ENCODE measurements at regions not wholly inside any gene's neighbourhood (a gene's known extent, or its start where the extent isn't known, plus 50 kb on each side); places are given as distances from the start of the nearest gene placed in this dataset.
"Not testable (repeated sequence)": the region's sequence is repeated elsewhere in the genome, so short reads cannot be mapped to it uniquely, and the experiment has no call there.

GRCh38 chr5:53792338-53792737 is 231.9 kb downstream of the NDUFS4 start:
- H3K4me1 Mint-ChIP-seq (ENCODE audit: low read depth) = no peaks in the 10 kb centered on the region
- CTCF ChIA-PET = no interaction called here
- no peak overlapping the region for H3K4me3 Mint-ChIP-seq
- intact Hi-C loops (cut with micrococcal nuclease) = no loop called here
- peaks cover 8% of the 10 kb centered on the region for H3K9me3 Mint-ChIP-seq
- H3K36me3 Mint-ChIP-seq (ENCODE audit: low read depth) = no peaks in the 10 kb centered on the region
- peaks cover 4% of the 10 kb centered on the region for H3K27me3 Mint-ChIP-seq (ENCODE audit: low read depth)
- no peak overlapping the region for H3K27ac Mint-ChIP-seq
- no peak for DNase-seq

DNA sequence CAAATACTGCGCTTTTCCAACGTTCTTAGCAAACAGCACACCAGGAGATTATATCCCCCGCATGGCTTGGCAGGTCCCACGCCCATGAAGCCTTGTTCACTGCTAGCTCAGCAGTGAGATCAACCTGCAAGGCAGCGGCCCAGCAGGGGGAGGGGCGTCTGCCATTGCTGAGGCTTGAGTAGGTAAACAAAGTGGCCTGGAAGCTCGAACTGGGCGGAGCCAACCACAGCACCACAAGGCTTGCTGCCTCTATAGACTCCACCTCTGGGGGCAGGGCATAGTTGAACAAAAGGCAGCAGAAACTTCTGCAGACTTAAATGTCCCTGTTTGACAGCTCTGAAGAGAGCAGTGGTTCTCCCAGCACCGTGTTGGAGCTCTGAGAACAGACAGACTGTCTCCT is 239.2 kb downstream of the NDUFS4 start:
- H3K9me3 Mint-ChIP-seq; H3K4me3 Mint-ChIP-seq; CTCF ChIA-PET; H3K4me1 Mint-ChIP-seq (ENCODE audit: low read depth); H3K27ac Mint-ChIP-seq; DNase-seq; H3K27me3 Mint-ChIP-seq (ENCODE audit: low read depth); H3K36me3 Mint-ChIP-seq (ENCODE audit: low read depth): not testable (repeated sequence)
- intact Hi-C loops (cut with micrococcal nuclease) = loop anchor here (2.0 kb wide), 1 partner anchor 39 kb away; no protein-coding TSS in a partner anchor

DNA sequence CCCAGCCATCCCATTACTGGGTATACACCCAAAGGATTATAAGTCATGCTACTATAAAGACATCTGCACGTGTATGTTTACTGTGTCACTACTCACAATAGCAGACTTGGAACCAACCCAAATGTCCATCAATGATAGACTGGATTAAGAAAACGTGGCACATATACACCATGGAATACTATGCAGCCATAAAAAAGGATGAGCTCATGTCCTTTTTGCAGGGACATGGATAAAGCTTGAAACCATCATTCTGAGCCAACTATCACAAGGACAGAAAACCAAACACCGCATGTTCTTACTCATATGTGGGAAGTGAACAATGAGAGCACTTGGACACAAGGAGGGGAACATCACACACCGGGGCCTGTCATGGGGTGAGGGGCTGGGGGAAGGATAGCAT is 248.0 kb downstream of the NDUFS4 start:
- H3K9me3 Mint-ChIP-seq; H3K27ac Mint-ChIP-seq; H3K4me1 Mint-ChIP-seq (ENCODE audit: low read depth); H3K36me3 Mint-ChIP-seq (ENCODE audit: low read depth); intact Hi-C loops (cut with micrococcal nuclease); H3K27me3 Mint-ChIP-seq (ENCODE audit: low read depth); H3K4me3 Mint-ChIP-seq; CTCF ChIA-PET; DNase-seq: not testable (repeated sequence)

DNA sequence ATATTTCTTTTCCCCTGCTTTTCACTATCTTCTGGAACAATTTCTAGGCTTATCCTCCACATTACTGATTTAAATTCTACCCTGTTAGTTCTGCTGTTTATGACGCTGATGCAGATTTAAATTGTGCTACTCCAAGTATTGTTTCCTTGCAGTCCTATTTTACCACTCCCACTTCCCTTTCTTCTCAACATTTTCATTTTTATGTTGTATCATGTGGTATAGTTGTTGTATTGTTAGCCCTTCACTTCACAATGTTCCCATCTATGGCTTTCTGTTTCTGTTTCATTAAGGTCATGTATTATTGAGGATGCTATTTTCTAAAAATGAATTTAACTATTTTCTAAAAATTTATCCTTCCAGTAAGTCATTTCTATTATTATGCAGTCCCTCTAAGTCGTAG is 254.4 kb downstream of the NDUFS4 start:
- Mint-ChIP-seq H3K4me3 (no peak overlapping the region), H3K27ac (no peak overlapping the region), H3K9me3 (no peaks in the 10 kb centered on the region), H3K36me3 (ENCODE audit: low read depth) (no peaks in the 10 kb centered on the region), H3K27me3 (ENCODE audit: low read depth) (peaks cover 19% of the 10 kb centered on the region), H3K4me1 (ENCODE audit: low read depth) (no peaks in the 10 kb centered on the region)
- CTCF ChIA-PET = no interaction called here
- intact Hi-C loops (cut with micrococcal nuclease) = no loop called here
- DNase-seq = no peak

- no peak overlapping the region for H3K27ac Mint-ChIP-seq
- CTCF ChIA-PET = no interaction called here
- intact Hi-C loops (cut with micrococcal nuclease) = no loop called here
Measured at GRCh38 chr5:53815471-53815870, 255.0 kb downstream of the NDUFS4 start.

GRCh38 chr5:53817183-53817582 is 256.7 kb downstream of the NDUFS4 start:
- Mint-ChIP-seq H3K27me3 (ENCODE audit: low read depth) (peaks cover 19% of the 10 kb centered on the region), H3K4me3 (no peak overlapping the region), H3K27ac (no peak overlapping the region), H3K9me3 (no peaks in the 10 kb centered on the region), H3K4me1 (ENCODE audit: low read depth) (no peaks in the 10 kb centered on the region), H3K36me3 (ENCODE audit: low read depth) (no peaks in the 10 kb centered on the region)
- DNase-seq = no peak
- CTCF ChIA-PET = no interaction called here
- intact Hi-C loops (cut with micrococcal nuclease) = no loop called here

More at GRCh38 chr5:53815471-53815870, 255.0 kb downstream of the NDUFS4 start:
- Mint-ChIP-seq H3K4me1 (ENCODE audit: low read depth) (no peaks in the 10 kb centered on the region), H3K4me3 (no peak overlapping the region), H3K27me3 (ENCODE audit: low read depth) (peaks cover 19% of the 10 kb centered on the region), H3K36me3 (ENCODE audit: low read depth) (no peaks in the 10 kb centered on the region), H3K9me3 (no peaks in the 10 kb centered on the region)
- no peak for DNase-seq

- CTCF ChIA-PET = no interaction called here
- Mint-ChIP-seq H3K27ac (no peak overlapping the region), H3K4me3 (no peak overlapping the region), H3K9me3 (no peaks in the 10 kb centered on the region), H3K27me3 (ENCODE audit: low read depth) (peaks cover 19% of the 10 kb centered on the region), H3K36me3 (ENCODE audit: low read depth) (no peaks in the 10 kb centered on the region), H3K4me1 (ENCODE audit: low read depth) (no peaks in the 10 kb centered on the region)
- intact Hi-C loops (cut with micrococcal nuclease) = no loop called here
- DNase-seq = no peak
Measured at GRCh38 chr5:53819482-53819881, 259.0 kb downstream of the NDUFS4 start.

- Mint-ChIP-seq H3K27me3 (ENCODE audit: low read depth) (peaks cover 19% of the 10 kb centered on the region), H3K27ac (no peak overlapping the region), H3K4me1 (ENCODE audit: low read depth) (no peaks in the 10 kb centered on the region), H3K9me3 (no peaks in the 10 kb centered on the region), H3K4me3 (no peak overlapping the region), H3K36me3 (ENCODE audit: low read depth) (no peaks in the 10 kb centered on the region)
- intact Hi-C loops (cut with micrococcal nuclease) = no loop called here
- CTCF ChIA-PET = no interaction called here
- no peak for DNase-seq
Measured at GRCh38 chr5:53820119-53820801, 259.8 kb downstream of the NDUFS4 start.

DNA sequence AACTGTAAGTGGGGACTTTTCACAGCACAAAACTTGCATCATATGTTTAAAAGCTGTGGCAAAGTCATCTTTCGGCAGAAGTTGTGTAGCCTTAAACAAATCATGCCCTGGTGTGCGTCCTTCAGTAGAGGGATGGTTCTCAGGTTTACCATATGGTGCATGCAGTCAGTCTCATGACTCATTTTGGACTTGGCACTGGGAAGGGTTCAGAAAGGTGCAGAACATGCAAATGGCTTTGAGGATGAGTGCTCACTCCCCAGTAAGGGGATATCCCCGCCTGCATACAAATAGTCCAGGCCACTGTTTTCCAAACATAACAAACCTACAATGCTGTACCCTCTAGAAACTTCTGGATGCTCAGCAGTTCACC is 260.3 kb downstream of the NDUFS4 start:
- no peak for DNase-seq
- no peak overlapping the region for H3K27ac Mint-ChIP-seq
- no peak overlapping the region for H3K4me3 Mint-ChIP-seq
- no peaks in the 10 kb centered on the region for H3K9me3 Mint-ChIP-seq
- H3K36me3 Mint-ChIP-seq (ENCODE audit: low read depth) = no peaks in the 10 kb centered on the region
- intact Hi-C loops (cut with micrococcal nuclease) = no loop called here
- H3K4me1 Mint-ChIP-seq (ENCODE audit: low read depth) = no peaks in the 10 kb centered on the region
- H3K27me3 Mint-ChIP-seq (ENCODE audit: low read depth) = peaks cover 19% of the 10 kb centered on the region
- CTCF ChIA-PET = interaction anchor here (0.6 kb wide), 1 partner anchor 645 kb away, joined by 3 read pairs; no protein-coding TSS in a partner anchor

DNA sequence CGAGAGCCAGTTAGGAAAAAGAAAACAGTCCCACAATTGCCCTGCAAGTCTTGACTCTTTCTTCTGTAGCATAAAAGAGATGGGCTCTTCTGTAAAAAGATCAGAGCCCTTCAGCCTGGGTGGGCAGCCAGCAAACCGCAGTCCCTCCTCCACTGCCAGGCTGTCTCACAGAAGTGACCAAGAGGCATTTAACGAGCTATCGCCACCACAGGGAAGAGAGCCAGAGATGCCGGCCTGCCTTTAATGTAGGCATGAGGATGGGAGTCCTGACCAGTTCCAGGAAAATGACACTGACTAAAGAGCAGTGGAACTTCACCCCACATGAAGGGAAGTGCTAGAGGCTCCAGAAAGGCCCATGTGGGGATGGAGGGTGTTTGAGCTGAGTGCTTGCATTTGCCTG is 264.6 kb downstream of the NDUFS4 start:
- intact Hi-C loops (cut with micrococcal nuclease) = no loop called here
- H3K36me3 Mint-ChIP-seq (ENCODE audit: low read depth) = no peaks in the 10 kb centered on the region
- no peaks in the 10 kb centered on the region for H3K9me3 Mint-ChIP-seq

GRCh38 chr5:53825926-53826325 is 265.5 kb downstream of the NDUFS4 start:
- H3K4me1 Mint-ChIP-seq (ENCODE audit: low read depth) = no peaks in the 10 kb centered on the region
- intact Hi-C loops (cut with micrococcal nuclease) = no loop called here
- H3K9me3 Mint-ChIP-seq = no peaks in the 10 kb centered on the region
- H3K36me3 Mint-ChIP-seq (ENCODE audit: low read depth) = no peaks in the 10 kb centered on the region
- no peak overlapping the region for H3K4me3 Mint-ChIP-seq
- DNase-seq = no peak
- no peak overlapping the region for H3K27ac Mint-ChIP-seq
- peaks cover 3% of the 10 kb centered on the region for H3K27me3 Mint-ChIP-seq (ENCODE audit: low read depth)
- CTCF ChIA-PET = no interaction called here

More for the DNA sequence above, 264.6 kb downstream of the NDUFS4 start:
- Mint-ChIP-seq H3K27ac (no peak overlapping the region), H3K4me3 (no peak overlapping the region), H3K4me1 (ENCODE audit: low read depth) (no peaks in the 10 kb centered on the region), H3K27me3 (ENCODE audit: low read depth) (peaks cover 3% of the 10 kb centered on the region)
- CTCF ChIA-PET = no interaction called here
- DNase-seq = no peak

DNA sequence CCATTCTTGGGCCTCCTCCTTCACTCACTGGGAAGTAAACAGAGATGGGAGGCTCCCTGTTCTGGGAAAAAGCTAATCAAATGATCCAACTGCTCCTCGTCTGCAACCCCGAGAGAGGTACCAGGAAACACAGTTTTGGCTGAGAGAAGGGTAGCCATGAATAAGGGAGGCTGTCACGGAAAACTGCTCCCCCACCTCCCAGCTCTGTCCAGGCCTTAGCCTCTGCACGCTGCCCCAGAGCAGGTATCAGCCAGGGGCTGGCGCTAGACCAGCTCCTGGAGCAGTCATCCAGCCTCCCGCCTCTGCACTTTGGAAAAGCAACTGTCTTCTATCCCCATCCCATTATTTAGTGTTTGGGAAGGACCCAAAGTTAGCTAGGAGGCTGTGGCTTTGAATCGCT is 266.1 kb downstream of the NDUFS4 start:
- Mint-ChIP-seq H3K36me3 (ENCODE audit: low read depth) (no peaks in the 10 kb centered on the region), H3K4me3 (no peak overlapping the region), H3K9me3 (no peaks in the 10 kb centered on the region), H3K27ac (no peak overlapping the region), H3K27me3 (ENCODE audit: low read depth) (peaks cover 3% of the 10 kb centered on the region), H3K4me1 (ENCODE audit: low read depth) (no peaks in the 10 kb centered on the region)
- intact Hi-C loops (cut with micrococcal nuclease) = no loop called here
- DNase-seq = no peak
- CTCF ChIA-PET = no interaction called here

DNA sequence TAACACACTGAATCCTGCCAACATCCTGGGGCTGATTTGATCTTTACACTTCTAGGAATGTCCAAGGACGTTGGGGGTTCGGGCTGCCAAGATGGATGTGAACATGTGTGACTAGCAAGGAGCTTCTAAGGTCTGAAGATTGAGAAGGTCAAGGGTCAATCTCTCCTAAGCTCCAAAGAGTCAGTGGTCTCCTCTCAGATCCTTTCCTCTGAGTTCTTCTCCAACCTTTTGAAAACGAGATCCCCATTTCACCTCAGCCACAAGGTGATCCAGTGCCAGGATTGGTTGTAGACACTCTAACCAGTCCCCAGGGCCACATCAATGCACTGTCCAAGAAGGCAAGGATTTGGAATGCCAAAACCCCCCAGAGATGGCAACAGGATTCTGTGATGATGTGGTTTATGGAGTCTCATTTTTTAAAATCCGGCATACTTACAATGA is 266.8 kb downstream of the NDUFS4 start:
- H3K27me3 Mint-ChIP-seq (ENCODE audit: low read depth) = peaks cover 3% of the 10 kb centered on the region
- H3K9me3 Mint-ChIP-seq = no peaks in the 10 kb centered on the region
- no peak for DNase-seq
- intact Hi-C loops (cut with micrococcal nuclease) = no loop called here
- H3K4me1 Mint-ChIP-seq (ENCODE audit: low read depth) = no peaks in the 10 kb centered on the region
- CTCF ChIA-PET = no interaction called here
- no peaks in the 10 kb centered on the region for H3K36me3 Mint-ChIP-seq (ENCODE audit: low read depth)
- no peak overlapping the region for H3K27ac Mint-ChIP-seq
- no peak overlapping the region for H3K4me3 Mint-ChIP-seq
